ENCODE measurements at regions not wholly inside any gene's neighbourhood (a gene's known extent, or its start where the extent isn't known, plus 50 kb on each side); places are given as distances from the start of the nearest gene placed in this dataset.

- Histone ChIP-seq H3K4ac (ENCODE audit: low read depth, low read length) (no peak overlapping the region), H2BK20ac (ENCODE audit: low read depth, low read length, poor library complexity, severe bottlenecking) (no peak overlapping the region), H2BK15ac (ENCODE audit: low read depth, low read length) (no peak overlapping the region), H3K9ac (ENCODE audit: extremely low read depth, insufficient read length, low read length) (no peak overlapping the region), H4K5ac (ENCODE audit: insufficient read length, low read depth, low read length) (no peak overlapping the region), H2BK5ac (ENCODE audit: insufficient read length, low read length) (no peak overlapping the region), H3K18ac (ENCODE audit: insufficient read length, low read depth, low read length) (no peak overlapping the region), H3K9me3 (ENCODE audit: control insufficient read depth, low read depth, low read length) (no peaks in the 10 kb centered on the region), H3K14ac (ENCODE audit: insufficient read depth, low read length) (no peak overlapping the region), H2BK12ac (ENCODE audit: insufficient read length, low read depth, low read length) (no peak overlapping the region), H4K20me1 (ENCODE audit: control insufficient read depth, insufficient read depth, insufficient read length) (no peaks in the 10 kb centered on the region), H4K91ac (ENCODE audit: insufficient read length, low read depth, low read length) (no peak overlapping the region), H3T11ph (ENCODE audit: low read length) (no peak overlapping the region), H3K23me2 (ENCODE audit: insufficient read length, low read depth, low read length, poor library complexity, severe bottlenecking) (no peaks in the 10 kb centered on the region), H3K56ac (ENCODE audit: insufficient read length, low read depth, low read length) (no peak overlapping the region), H3K4me1 (ENCODE audit: insufficient read depth, low read length) (no peaks in the 10 kb centered on the region; the same call in 1 of the 2 replicates), H4K8ac (replicated peaks; ENCODE audit: insufficient read length, low read depth, low read length) (no peak overlapping the region), H2AK5ac (ENCODE audit: insufficient read length, low read length) (no peak overlapping the region), H3K79me2 (ENCODE audit: insufficient read depth, low read length) (no peaks in the 10 kb centered on the region), H3K4me2 (ENCODE audit: insufficient read depth, insufficient read length, low read length) (no peak overlapping the region), H2AFZ (ENCODE audit: low read length) (no peak overlapping the region), H3K27ac (ENCODE audit: insufficient read length, low read depth, low read length) (no peak overlapping the region), H3K27me3 (ENCODE audit: insufficient read depth, low read length) (no peaks in the 10 kb centered on the region), H2BK120ac (ENCODE audit: low read depth, low read length, poor library complexity, severe bottlenecking) (no peak overlapping the region), H3K23ac (ENCODE audit: insufficient read length, low read depth, low read length) (no peak overlapping the region), H3K79me1 (ENCODE audit: insufficient read depth, low read depth, low read length, poor library complexity, severe bottlenecking) (no peaks in the 10 kb centered on the region)
- H3K4me3 Mint-ChIP-seq, result no peak overlapping the region
- TF ChIP-seq, protein P1, sequence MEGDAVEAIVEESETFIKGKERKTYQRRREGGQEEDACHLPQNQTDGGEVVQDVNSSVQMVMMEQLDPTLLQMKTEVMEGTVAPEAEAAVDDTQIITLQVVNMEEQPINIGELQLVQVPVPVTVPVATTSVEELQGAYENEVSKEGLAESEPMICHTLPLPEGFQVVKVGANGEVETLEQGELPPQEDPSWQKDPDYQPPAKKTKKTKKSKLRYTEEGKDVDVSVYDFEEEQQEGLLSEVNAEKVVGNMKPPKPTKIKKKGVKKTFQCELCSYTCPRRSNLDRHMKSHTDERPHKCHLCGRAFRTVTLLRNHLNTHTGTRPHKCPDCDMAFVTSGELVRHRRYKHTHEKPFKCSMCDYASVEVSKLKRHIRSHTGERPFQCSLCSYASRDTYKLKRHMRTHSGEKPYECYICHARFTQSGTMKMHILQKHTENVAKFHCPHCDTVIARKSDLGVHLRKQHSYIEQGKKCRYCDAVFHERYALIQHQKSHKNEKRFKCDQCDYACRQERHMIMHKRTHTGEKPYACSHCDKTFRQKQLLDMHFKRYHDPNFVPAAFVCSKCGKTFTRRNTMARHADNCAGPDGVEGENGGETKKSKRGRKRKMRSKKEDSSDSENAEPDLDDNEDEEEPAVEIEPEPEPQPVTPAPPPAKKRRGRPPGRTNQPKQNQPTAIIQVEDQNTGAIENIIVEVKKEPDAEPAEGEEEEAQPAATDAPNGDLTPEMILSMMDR (conservative IDR thresholded peaks at IDR 0.05), result no peak
- no peaks in the 10 kb centered on the region for H3K9me3 Mint-ChIP-seq
- H3K4me1 Mint-ChIP-seq, result no peaks in the 10 kb centered on the region
- no peak for DNase-seq
- 0 out of 7 replicates have a peak overlapping the region, but pooled peaks of 1 of the 3 experiments have one; percentile 13 for H3K27ac Mint-ChIP-seq
- H3K27me3 Mint-ChIP-seq (ENCODE audit: low read depth), result no peaks in the 10 kb centered on the region
- no peaks in the 10 kb centered on the region for H3K36me3 Mint-ChIP-seq (ENCODE audit: insufficient read depth in 1 of 3, low read depth in 3 of 3)
- WGBS (ENCODE audit: extremely low coverage, insufficient read length, low lambda C conversion rate), result no CpG with 5 or more reads among the region's 10 CpGs
These were observed 223.5 kb upstream of the PCSK5 start for GRCh38 chr9:75666856-75667554.

Data from H9 (cell line).